ENCODE measurements at regions not wholly inside any gene's neighbourhood (a gene's known extent, or its start where the extent isn't known, plus 50 kb on each side); places are given as distances from the start of the nearest gene placed in this dataset.

DNA sequence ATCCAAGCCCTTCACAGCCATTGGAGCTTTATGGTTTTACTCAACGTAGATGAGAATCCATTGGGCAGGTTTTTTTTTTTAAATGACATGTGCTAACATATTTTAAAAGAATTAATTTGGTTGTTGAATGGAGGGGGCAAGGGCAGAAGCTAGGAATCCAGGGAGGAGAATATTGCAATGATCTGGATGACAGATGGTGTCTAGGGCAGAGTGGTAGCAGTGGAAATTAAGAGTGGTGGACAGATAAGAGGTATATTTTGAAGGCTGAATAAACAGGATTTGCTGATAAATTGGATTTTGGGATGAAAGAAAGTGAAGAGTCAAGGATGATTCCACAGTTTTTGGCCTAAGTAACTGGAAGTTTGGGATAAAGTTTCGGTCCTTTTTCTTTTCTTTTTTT, 54.8 kb upstream of the DHX40 start:
- no peak overlapping the region for H3K4me2 ChIP-seq (ENCODE audit: low read length)
- no peaks in the 10 kb centered on the region for H3K27me3 ChIP-seq (ENCODE audit: insufficient read depth, low read depth, low read length)
- no peaks in the 10 kb centered on the region for H3K9me2 ChIP-seq (ENCODE audit: insufficient read depth, low read length)
- H3K36me3 ChIP-seq (ENCODE audit: insufficient read depth, low read length), result no peaks in the 10 kb centered on the region
- no peak overlapping the region for H3K27ac ChIP-seq (ENCODE audit: low read length)
- no peak for TF ChIP-seq REST (IDR thresholded peaks at IDR 0.05; ENCODE audit: borderline replicate concordance)
- no peak for TF ChIP-seq MXI1 (conservative IDR thresholded peaks at IDR 0.05; ENCODE audit: poor library complexity, severe bottlenecking)
- no peak for TF ChIP-seq TAF1 (IDR thresholded peaks at IDR 0.05; ENCODE audit: low read depth)
- no peak for TF ChIP-seq SMC3 (conservative IDR thresholded peaks at IDR 0.05; ENCODE audit: poor library complexity)
- no peak for TF ChIP-seq EZH2 (IDR thresholded peaks at IDR 0.05; ENCODE audit: borderline replicate concordance, insufficient read depth, low read length, poor library complexity, severe bottlenecking)
- TF ChIP-seq, protein P1, sequence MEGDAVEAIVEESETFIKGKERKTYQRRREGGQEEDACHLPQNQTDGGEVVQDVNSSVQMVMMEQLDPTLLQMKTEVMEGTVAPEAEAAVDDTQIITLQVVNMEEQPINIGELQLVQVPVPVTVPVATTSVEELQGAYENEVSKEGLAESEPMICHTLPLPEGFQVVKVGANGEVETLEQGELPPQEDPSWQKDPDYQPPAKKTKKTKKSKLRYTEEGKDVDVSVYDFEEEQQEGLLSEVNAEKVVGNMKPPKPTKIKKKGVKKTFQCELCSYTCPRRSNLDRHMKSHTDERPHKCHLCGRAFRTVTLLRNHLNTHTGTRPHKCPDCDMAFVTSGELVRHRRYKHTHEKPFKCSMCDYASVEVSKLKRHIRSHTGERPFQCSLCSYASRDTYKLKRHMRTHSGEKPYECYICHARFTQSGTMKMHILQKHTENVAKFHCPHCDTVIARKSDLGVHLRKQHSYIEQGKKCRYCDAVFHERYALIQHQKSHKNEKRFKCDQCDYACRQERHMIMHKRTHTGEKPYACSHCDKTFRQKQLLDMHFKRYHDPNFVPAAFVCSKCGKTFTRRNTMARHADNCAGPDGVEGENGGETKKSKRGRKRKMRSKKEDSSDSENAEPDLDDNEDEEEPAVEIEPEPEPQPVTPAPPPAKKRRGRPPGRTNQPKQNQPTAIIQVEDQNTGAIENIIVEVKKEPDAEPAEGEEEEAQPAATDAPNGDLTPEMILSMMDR (IDR thresholded peaks at IDR 0.05; ENCODE audit: poor library complexity, severe bottlenecking), result no peak
- TF ChIP-seq EP300 (conservative IDR thresholded peaks at IDR 0.05; ENCODE audit: poor library complexity, severe bottlenecking), result no peak
- TF ChIP-seq POLR2AphosphoS5 (IDR thresholded peaks at IDR 0.05), result no peak
- TF ChIP-seq RAD21 (conservative IDR thresholded peaks at IDR 0.05), result no peak
- H3F3A ChIP-seq (ENCODE audit: insufficient read depth, low read length, poor library complexity, severe bottlenecking), result no peaks in the 10 kb centered on the region
- no peak overlapping the region for H2AFZ ChIP-seq (ENCODE audit: low read depth, low read length)
- H4K20me1 ChIP-seq (ENCODE audit: insufficient read depth), result no peaks in the 10 kb centered on the region
- H3K9ac ChIP-seq (ENCODE audit: low read length), result no peak overlapping the region
- H3K79me2 ChIP-seq (replicated peaks; ENCODE audit: insufficient read depth, low read length), result no peaks in the 10 kb centered on the region
- H3K9me3 ChIP-seq (ENCODE audit: low read length), result no peaks in the 10 kb centered on the region
- no peak overlapping the region for H3K4me3 ChIP-seq (ENCODE audit: low read length)

DNA sequence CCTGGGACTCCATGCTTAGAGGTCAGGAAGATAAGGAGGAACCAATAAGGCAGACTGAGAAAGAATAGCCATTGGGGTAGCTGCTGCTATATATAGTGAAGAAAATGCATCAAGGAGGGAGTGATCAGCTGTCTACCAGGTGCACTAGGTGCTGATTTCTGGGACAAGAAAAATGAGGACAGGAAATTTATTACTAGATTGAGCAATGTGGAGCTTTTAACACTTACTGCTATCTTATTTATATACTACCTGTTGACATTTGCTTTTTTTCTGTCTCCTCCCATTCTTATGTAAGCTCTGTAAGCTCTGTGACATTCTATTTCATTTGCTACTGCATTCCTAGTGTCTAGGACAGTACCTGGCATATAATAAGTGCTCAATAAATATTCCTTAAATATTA, 53.7 kb upstream of the DHX40 start:
- H3K9me2 ChIP-seq (ENCODE audit: insufficient read depth, low read length), result no peaks in the 10 kb centered on the region
- no peaks in the 10 kb centered on the region for H3K9me3 ChIP-seq (ENCODE audit: low read length)
- H3K27ac ChIP-seq (ENCODE audit: low read length), result no peak overlapping the region
- no peak overlapping the region for H3K9ac ChIP-seq (ENCODE audit: low read length)
- H3K4me3 ChIP-seq (ENCODE audit: low read length), result no peak overlapping the region
- no peaks in the 10 kb centered on the region for H3K36me3 ChIP-seq (ENCODE audit: insufficient read depth, low read length)
- no peaks in the 10 kb centered on the region for H3K27me3 ChIP-seq (ENCODE audit: insufficient read depth, low read depth, low read length)
- no peak overlapping the region for H2AFZ ChIP-seq (ENCODE audit: low read depth, low read length)
- TF ChIP-seq SMC3 (conservative IDR thresholded peaks at IDR 0.05; ENCODE audit: poor library complexity) (no peak), EP300 (conservative IDR thresholded peaks at IDR 0.05; ENCODE audit: poor library complexity, severe bottlenecking) (no peak), POLR2AphosphoS5 (IDR thresholded peaks at IDR 0.05) (no peak), REST (IDR thresholded peaks at IDR 0.05; ENCODE audit: borderline replicate concordance) (no peak), EZH2 (IDR thresholded peaks at IDR 0.05; ENCODE audit: borderline replicate concordance, insufficient read depth, low read length, poor library complexity, severe bottlenecking) (no peak), RAD21 (conservative IDR thresholded peaks at IDR 0.05) (no peak), MXI1 (conservative IDR thresholded peaks at IDR 0.05; ENCODE audit: poor library complexity, severe bottlenecking) (no peak), TAF1 (IDR thresholded peaks at IDR 0.05; ENCODE audit: low read depth) (no peak)
- TF ChIP-seq, protein P1 (IDR thresholded peaks at IDR 0.05; ENCODE audit: poor library complexity, severe bottlenecking), result no peak
- H3K4me2 ChIP-seq (ENCODE audit: low read length), result no peak overlapping the region
- H3K79me2 ChIP-seq (replicated peaks; ENCODE audit: insufficient read depth, low read length), result no peaks in the 10 kb centered on the region
- no peaks in the 10 kb centered on the region for H4K20me1 ChIP-seq (ENCODE audit: insufficient read depth)
- no peaks in the 10 kb centered on the region for H3F3A ChIP-seq (ENCODE audit: insufficient read depth, low read length, poor library complexity, severe bottlenecking)

Data from neural cell (in vitro differentiated cells).